ENCODE measurements at regions not wholly inside any gene's neighbourhood (a gene's known extent, or its start where the extent isn't known, plus 50 kb on each side); places are given as distances from the start of the nearest gene placed in this dataset.

DNA sequence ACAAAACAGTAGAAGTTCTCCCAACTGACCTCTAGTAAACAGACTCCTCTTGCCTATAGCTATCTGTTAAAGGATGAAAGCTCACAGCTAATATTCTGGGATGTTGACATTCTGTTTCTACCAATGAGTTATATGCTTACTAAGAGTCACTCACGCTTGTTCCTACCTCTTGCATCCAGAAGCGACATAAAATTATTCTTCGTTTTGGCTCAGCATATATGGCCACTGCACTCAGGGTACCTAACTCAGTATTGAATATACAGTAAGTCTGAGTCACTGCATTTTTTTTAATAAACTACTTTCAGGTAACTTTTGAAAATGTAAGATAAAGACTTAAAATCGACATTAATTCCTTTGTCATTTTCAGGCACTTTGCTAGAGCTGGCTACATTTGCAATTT lies 214.4 kb upstream of the STXBP5 start:
- Histone ChIP-seq H3K27me3 (no peaks in the 10 kb centered on the region), H3K4me1 (no peaks in the 10 kb centered on the region), H3K4me3 (no peak overlapping the region), H3K9me3 (peaks cover 0 to 15% (median 0%) of the 10 kb centered on the region in 4 donors), H3K36me3 (no peaks in the 10 kb centered on the region), H3K27ac (no peak overlapping the region)
- DNase-seq (ENCODE audit: low spot score in 2 of 2) = no peak
- 93 to 95% methylated on average over 4 of the region's 4 CpGs for WGBS, 2 donors
- TF ChIP-seq, protein P1, sequence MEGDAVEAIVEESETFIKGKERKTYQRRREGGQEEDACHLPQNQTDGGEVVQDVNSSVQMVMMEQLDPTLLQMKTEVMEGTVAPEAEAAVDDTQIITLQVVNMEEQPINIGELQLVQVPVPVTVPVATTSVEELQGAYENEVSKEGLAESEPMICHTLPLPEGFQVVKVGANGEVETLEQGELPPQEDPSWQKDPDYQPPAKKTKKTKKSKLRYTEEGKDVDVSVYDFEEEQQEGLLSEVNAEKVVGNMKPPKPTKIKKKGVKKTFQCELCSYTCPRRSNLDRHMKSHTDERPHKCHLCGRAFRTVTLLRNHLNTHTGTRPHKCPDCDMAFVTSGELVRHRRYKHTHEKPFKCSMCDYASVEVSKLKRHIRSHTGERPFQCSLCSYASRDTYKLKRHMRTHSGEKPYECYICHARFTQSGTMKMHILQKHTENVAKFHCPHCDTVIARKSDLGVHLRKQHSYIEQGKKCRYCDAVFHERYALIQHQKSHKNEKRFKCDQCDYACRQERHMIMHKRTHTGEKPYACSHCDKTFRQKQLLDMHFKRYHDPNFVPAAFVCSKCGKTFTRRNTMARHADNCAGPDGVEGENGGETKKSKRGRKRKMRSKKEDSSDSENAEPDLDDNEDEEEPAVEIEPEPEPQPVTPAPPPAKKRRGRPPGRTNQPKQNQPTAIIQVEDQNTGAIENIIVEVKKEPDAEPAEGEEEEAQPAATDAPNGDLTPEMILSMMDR (IDR thresholded peaks at IDR 0.05) = no peak
- TF ChIP-seq POLR2A (IDR thresholded peaks at IDR 0.05) (no peak), EP300 (IDR thresholded peaks at IDR 0.05) (no peak)

- Histone ChIP-seq H3K36me3 (no peaks in the 10 kb centered on the region), H3K9me3 (peaks cover 0 to 15% (median 0%) of the 10 kb centered on the region in 4 donors), H3K4me1 (no peaks in the 10 kb centered on the region), H3K27ac (no peak overlapping the region), H3K4me3 (no peak overlapping the region), H3K27me3 (no peaks in the 10 kb centered on the region)
- no peak for DNase-seq (ENCODE audit: low spot score in 2 of 2)
- WGBS, 2 donors = 50 to 55% methylated on average over 2 of the region's 2 CpGs
- TF ChIP-seq, protein P1 (IDR thresholded peaks at IDR 0.05) = no peak
- TF ChIP-seq POLR2A (IDR thresholded peaks at IDR 0.05) = no peak
- no peak for TF ChIP-seq EP300 (IDR thresholded peaks at IDR 0.05)
Observed at GRCh38 chr6:146990284-146990683, 213.9 kb upstream of the STXBP5 start.

- 74 to 80% methylated on average over 11 of the region's 11 CpGs for WGBS, 2 donors
- DNase-seq (ENCODE audit: low spot score in 2 of 2) = no peak
- no peaks in the 10 kb centered on the region for H3K4me1 ChIP-seq
Observed at GRCh38 chr6:146990821-146991798, 213.1 kb upstream of the STXBP5 start.

DNA sequence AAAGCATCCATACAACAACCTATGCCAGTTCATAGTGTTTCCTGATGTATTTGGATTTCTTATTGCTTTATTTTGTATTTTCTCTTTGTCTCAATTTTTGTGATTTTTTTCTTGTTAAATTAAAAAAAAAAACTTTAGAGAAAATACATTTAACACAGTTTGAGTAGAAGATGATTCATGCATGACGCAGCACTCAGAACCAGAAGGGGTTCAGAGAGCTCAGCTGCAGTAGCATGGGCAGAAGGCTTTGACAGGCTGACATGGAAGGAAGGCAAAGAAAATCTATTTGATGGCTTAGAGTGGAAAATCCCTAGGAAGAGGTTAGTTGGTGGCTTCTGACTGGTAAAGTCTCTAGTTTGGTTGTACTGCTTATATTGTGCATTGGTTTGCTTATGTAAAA lies 207.2 kb upstream of the STXBP5 start:
- no peaks in the 10 kb centered on the region for H3K9me3 ChIP-seq
- TF ChIP-seq EP300 (IDR thresholded peaks at IDR 0.05) = no peak
- no peak for TF ChIP-seq POLR2A (IDR thresholded peaks at IDR 0.05)
- TF ChIP-seq, protein P1 (IDR thresholded peaks at IDR 0.05) = no peak
- H3K27me3 ChIP-seq = no peaks in the 10 kb centered on the region
- H3K4me1 ChIP-seq = peaks cover 0 to 14% (median 3%) of the 10 kb centered on the region in 4 donors
- 88 to 94% methylated on average over 1 of the region's 1 CpG for WGBS, 2 donors
- no peak for DNase-seq (ENCODE audit: low spot score in 2 of 2)
- H3K4me3 ChIP-seq = no peak overlapping the region
- no peaks in the 10 kb centered on the region for H3K36me3 ChIP-seq
- no peak overlapping the region for H3K27ac ChIP-seq

More at GRCh38 chr6:146990821-146991798, 213.1 kb upstream of the STXBP5 start:
- Histone ChIP-seq H3K36me3 (no peaks in the 10 kb centered on the region), H3K4me3 (no peak overlapping the region), H3K27me3 (no peaks in the 10 kb centered on the region), H3K27ac (no peak overlapping the region), H3K9me3 (peaks cover 0 to 15% (median 0%) of the 10 kb centered on the region in 4 donors)
- TF ChIP-seq EP300 (IDR thresholded peaks at IDR 0.05) (no peak), POLR2A (IDR thresholded peaks at IDR 0.05) (no peak)
- TF ChIP-seq, protein P1 (IDR thresholded peaks at IDR 0.05) = no peak

DNA sequence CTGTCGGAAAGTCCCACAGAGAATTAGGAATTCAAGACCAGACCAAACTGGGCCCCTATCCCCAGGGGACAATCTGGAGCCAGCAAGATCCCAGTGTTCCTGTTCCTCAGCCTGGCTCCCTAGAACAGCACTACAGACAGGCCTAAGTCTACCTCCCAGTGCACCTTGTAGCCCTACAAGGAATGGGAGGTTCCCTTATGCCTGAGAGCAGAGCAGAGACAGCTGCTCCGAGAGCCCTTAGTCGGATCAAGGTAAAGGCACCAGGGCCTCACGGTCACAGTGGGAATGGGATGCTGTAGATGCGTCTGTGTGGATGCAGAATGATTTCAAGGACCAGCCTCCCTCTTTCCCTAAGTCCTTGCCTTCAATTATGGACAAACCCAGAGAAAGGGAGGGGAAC lies 204.5 kb upstream of the STXBP5 start:
- 90 to 92% methylated on average over 5 of the region's 5 CpGs for WGBS, 2 donors
- H3K4me1 ChIP-seq = peaks cover 0 to 14% (median 3%) of the 10 kb centered on the region in 4 donors
- H3K27me3 ChIP-seq = no peaks in the 10 kb centered on the region
- H3K36me3 ChIP-seq = no peaks in the 10 kb centered on the region
- no peaks in the 10 kb centered on the region for H3K9me3 ChIP-seq
- TF ChIP-seq POLR2A (IDR thresholded peaks at IDR 0.05) = no peak
- TF ChIP-seq, protein P1 (IDR thresholded peaks at IDR 0.05) = no peak
- no peak for TF ChIP-seq EP300 (IDR thresholded peaks at IDR 0.05)
- H3K27ac ChIP-seq = no peak overlapping the region
- no peak for DNase-seq (ENCODE audit: low spot score in 2 of 2)
- H3K4me3 ChIP-seq = no peak overlapping the region
